PFSK-1 (cell line): ENCODE measurements at regions not wholly inside any gene's neighbourhood (a gene's known extent, or its start where the extent isn't known, plus 50 kb on each side); places are given as distances from the start of the nearest gene placed in this dataset.

Source experiments
- FOXP2 ChIP-seq: optimal IDR thresholded peaks from 2 replicates; pipeline ENCODE3; 2011; ENCODE audit warnings: borderline replicate concordance, control low read depth, inconsistent platforms; ENCODE audit not compliant: insufficient read depth; ENCODE audit errors: extremely low read length, extremely low read depth
- POLR2AphosphoS5 ChIP-seq: IDR thresholded peaks from 2 replicates; pipeline ENCODE4 v1.6.1; 2012; ENCODE audit warnings: low read depth, mild to moderate bottlenecking, control low read depth, low read length, moderate library complexity
- REST ChIP-seq, 2 experiments: IDR thresholded peaks; 2 replicates each; pipeline versions ENCODE4 v1.6.1 to v1.8.0; 2011 to 2012; ENCODE audit warnings: low read depth in 2 of 2, low read length in 2 of 2, control low read depth in 1 of 2, inconsistent platforms in 1 of 2, mild to moderate bottlenecking in 1 of 2, moderate library complexity in 1 of 2; ENCODE audit not compliant: insufficient read depth in 1 of 2
- SIN3A ChIP-seq: IDR thresholded peaks from 2 replicates; pipeline ENCODE4 v1.6.1; 2012; ENCODE audit warnings: mild to moderate bottlenecking, low read length, moderate library complexity, borderline replicate concordance; ENCODE audit not compliant: insufficient read depth
- TAF1 ChIP-seq: IDR thresholded peaks from 2 replicates; pipeline ENCODE4 v1.6.1; 2012; ENCODE audit warnings: low read length, control low read depth, borderline replicate concordance; ENCODE audit not compliant: insufficient read depth

- no peak for TF ChIP-seq REST (IDR thresholded peaks at IDR 0.05; ENCODE audit: insufficient read depth in 1 of 2, low read depth in 2 of 2, low read length in 2 of 2)
- TF ChIP-seq SIN3A, result no peak
- no peak for TF ChIP-seq POLR2AphosphoS5
- no peak for TF ChIP-seq TAF1
- no peak for TF ChIP-seq FOXP2
Observed at GRCh38 chr3:153956613-153957012, 164.6 kb upstream of the ARHGEF26 start.
